AML-193 (cell line): ENCODE measurements at regions not wholly inside any gene's neighbourhood (a gene's known extent, or its start where the extent isn't known, plus 50 kb on each side); places are given as distances from the start of the nearest gene placed in this dataset.

Source experiments
- DNase-seq, 2 experiments: peaks; one replicate each; lab custom pipeline; 2025; lab: John Stamatoyannopoulos, UW

DNA sequence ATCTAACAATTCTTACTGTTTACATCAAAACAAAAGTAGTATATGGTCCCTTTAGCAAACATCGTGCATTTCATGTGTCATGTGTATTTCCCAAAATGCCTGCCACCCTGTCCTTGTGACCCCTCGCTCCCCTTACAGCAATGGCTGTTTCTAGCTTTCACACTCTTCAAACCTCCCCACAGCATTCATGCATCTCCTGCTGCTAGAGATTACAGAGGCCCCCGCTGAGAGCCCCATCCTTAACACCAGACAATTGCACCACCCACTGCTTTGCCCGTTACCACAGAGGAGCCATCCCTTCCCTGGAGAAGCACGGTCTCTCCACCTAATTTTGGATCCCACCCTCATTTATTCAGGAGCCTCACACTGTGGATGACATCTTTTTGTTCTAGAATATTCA is 149.7 kb upstream of the IRX4 start:
- DNase-seq, result no peak

- DNase-seq, result no peak
Observed at GRCh38 chr5:2031581-2031980, 148.9 kb upstream of the IRX4 start.

DNA sequence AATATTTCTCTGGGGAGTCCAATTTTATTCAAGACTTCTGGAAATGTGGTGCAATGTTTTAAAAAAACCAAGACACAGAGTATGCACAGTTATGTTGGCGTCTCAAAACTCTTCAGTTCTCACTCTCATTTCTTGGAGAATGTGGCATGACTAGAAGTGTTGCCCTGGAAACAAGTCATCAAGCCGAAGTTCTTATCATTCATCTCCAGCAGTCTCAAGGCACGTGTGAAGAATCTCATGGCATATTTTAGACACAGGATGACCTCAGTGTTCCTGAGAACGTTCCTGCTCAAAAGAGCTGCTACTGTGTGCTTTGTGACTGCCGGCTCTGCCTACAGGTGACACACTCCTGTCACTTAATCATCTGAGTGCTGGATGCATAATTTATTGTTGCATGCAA is 147.4 kb upstream of the IRX4 start:
- no peak for DNase-seq

- DNase-seq, result no peak
Observed at GRCh38 chr5:2029206-2029605, 146.5 kb upstream of the IRX4 start.

GRCh38 chr5:2027790-2028189 is 145.1 kb upstream of the IRX4 start:
- DNase-seq, result no peak

- no peak for DNase-seq
Observed at GRCh38 chr5:2024986-2025721, 142.4 kb upstream of the IRX4 start.

DNA sequence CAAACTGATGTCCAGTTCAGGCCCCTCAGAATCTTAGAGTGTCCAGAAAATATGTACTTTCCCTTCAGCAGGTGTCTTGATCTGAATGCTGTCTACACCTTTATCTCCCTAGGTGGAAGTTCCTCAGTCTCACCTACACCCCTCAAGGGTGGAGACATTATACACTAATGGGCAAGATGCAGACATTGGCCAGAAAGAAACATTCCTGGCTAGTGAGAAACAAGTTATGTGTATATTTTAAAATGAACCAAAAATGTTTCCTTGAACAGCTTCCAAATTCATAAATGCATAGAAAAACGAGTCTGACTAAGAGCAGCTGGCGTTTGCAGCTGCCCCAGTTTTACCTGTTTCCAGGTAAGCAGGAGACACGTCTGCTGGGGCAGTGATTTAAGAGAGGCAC is 140.5 kb upstream of the IRX4 start:
- DNase-seq, result no peak

GRCh38 chr5:2022436-2022835 is 139.7 kb upstream of the IRX4 start:
- DNase-seq, result no peak

DNA sequence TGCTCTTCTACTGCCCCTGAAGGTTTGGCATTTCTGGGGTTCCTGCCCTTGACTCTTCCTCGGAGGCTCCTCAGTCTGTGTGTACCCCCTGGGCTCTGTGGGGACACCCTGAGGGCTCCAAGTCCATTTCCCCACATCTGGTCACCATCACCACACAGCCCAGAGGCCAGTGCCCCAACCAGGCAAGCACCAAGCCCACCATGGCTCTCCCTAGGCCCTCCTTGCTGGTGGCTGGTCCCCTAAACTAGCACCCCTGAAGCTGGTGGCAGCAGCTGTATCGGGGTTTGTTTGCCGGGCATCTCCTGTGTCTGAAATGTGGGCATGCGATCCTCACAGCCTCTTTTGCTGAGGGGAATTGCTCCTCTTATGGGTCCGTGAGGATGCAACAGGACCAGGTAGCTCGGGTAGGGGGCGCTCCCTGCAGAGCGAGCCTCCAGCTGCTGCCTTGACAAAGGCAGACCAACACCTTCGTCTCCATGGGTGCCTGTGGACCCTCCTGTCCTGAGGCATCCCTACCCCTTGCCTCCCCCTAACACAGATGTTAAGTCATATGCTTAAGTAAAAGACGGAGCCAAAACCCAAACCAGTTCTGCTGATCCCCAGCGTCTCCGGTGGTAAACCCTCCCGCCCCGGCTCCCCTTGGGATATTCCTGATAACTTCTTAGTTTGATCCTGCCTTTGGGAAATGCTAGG is 138.9 kb upstream of the IRX4 start:
- DNase-seq, result no peak

DNA sequence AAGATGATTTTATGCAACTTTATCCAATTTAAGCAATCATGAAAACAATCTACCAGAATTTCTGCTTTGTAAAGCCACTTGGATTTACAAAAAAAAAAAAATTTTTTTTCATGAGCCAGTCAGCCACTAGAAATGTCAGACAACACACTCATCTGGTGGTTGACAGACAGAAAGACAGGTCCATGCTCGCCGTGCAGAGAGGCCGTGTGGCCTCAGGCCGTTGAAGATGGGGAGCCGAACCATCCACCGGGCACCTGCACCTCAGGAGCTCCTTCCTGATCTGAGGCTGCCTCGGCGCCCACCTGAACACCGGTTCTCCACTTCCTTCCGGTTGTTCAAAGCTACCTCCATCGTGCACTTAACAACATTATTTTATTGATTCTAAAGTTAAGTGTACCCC is 138.0 kb upstream of the IRX4 start:
- no peak for DNase-seq

GRCh38 chr5:2019716-2020115 is 137.0 kb upstream of the IRX4 start:
- no peak for DNase-seq

GRCh38 chr5:2018390-2018724 is 135.6 kb upstream of the IRX4 start:
- no peak for DNase-seq

DNA sequence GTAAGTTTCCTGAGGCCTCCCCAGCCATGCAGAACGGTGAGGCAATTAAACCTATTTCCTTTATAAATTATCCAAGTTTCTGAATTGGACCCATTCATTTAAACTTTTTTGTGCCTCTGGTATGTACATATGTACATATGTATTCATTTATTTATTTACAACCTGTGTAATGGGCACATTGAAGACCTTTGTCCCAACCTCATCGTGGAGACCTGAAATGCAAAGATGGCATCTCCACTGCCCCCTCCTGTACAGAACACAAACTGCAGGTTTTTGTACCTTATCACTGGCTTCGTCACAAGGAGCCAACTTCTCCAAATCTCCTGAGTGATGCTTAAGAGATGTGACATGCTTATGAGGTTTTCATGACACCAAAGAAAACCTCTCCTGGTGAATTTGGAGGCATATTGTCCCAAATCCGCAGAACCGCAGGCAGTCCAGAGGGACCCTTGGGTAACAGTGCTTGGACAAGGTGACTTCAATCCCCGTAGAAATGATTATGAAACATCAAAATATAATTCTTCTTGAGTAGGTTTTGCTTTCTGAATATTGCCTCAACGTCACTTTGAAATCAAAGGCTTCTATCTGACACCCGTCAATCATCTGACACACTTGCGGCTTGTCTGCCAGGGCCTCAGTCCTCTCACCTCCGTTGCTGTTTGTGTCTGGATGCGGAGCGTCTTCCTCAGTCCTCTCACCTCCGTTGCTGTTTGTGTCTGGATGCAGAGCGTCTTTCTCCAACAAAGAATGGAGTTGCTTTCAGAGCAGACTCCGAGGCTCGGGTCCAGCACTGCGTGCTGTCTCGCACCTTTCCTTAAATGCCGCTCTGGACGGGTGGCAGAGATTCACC is 135.0 kb upstream of the IRX4 start:
- peak in 1 of 2 experiments; percentile 31 for DNase-seq

DNA sequence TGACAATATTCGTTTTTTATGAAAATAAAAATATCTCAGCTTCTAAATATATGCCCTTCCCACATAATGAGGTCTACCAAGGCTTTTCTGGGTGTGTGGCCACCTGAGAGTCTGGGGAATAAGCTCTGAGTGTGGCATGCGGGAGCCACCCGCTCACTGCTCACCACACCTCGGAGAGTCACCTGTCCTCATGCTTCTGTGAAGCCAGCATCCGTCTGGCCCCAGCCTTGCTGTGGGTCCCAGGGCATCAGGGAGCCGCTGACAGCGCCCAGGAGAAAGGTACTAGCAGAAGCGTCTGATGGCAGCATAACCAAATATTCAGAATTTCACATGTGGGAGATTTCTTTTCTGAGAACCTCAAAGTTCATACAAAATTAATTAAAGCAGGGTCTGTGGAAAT is 133.2 kb upstream of the IRX4 start:
- DNase-seq, result no peak

DNA sequence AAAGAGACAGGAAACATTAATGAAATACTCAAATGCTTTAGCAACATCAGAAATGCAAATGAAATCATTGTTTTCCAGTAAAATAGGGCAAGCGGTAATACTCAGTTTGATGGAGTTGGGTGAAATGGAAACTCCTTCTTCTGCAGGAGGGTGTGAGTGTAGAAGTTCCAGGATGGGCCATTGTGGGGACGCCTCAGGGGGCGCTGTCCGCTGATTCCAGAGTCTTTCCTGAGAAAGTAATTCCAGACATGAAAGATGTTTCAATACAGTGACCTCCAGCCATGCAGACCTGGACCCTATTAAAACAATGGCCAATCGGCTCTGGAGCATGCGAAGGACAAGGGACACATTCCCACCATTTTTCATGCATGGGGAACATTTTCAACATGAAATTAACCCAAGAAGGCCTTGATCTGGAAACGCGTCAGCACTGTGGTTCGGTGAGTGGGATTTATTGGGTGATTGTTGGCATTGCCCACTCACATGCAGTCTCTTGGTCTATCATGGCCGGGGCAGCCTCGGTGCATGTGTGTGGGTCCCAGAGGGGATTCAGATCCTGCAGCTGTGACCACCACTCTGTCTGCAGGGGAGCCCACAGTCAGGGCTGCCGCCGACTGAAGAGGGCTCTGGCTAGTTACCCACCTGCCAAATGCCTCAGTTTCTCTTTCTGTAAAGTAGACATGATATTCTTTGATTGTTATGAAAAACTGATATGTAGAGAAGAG is 132.6 kb upstream of the IRX4 start:
- DNase-seq, result no peak

GRCh38 chr5:2014058-2014610 is 131.4 kb upstream of the IRX4 start:
- DNase-seq, result no peak

GRCh38 chr5:2013301-2014057 is 130.8 kb upstream of the IRX4 start:
- no peak for DNase-seq

DNA sequence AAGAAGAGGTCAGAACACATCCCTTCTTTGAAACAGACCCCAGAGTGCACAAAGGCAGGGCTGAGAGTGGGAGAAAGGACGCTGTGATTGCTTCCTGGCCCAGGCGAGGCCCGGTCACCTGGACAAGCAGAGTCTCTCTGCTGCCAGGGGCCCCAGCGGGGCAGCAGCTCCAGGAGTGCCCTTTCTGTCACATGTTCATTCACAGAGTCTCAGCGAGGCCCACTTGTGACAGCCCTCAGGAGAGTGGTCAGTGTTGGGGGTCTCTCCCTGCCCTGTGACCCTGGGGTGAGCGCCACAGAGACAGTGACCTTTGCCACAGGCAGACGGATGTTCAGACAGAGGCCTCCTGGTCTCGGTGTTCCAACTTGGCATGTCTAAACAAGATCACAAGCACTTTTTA is 130.2 kb upstream of the IRX4 start:
- DNase-seq, result no peak

DNA sequence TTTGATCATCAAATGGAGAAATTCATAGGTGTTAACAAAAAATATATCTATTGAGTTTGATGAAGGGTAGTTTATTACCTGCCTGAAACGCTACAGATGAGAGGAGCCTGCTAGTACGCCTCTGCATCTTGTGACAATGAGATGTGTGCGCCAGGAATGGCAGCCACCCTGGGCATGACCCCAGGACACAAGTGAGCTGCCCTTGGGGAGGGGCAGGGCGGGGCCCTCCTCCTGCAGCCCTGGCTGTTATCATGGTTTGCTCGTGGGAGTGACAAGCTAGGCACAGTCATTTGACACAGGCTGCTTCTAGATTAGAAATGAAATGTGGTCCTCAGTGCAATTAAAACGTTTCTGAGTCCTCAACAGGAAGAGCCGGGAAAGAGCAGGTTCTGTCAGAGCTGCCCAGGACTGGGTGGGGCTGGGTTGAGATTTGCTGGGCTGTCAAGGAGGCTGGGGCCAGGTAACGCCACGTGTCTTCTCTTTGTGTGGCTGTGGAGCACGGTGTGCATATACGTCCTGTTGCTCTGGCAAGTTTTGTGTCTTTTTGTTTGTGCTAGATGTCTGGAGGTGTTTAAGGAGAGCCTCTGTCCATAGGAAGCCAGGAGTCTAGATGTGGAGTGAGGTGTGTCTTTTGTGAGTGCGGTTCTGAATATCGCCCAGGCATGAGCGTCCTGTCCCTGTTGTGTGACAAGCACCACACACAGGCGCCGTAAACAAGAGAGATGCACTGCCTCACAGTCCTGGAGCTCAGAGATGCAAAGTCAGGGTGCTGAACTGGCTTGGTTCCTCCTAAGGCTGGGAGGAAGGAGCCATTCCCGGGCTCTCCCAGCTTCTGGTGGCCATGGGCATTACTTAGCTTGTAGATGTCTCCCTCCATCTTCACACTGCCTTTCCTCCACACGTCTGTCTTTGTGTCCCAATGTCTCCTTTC is 129.0 kb upstream of the IRX4 start:
- DNase-seq, result no peak

DNA sequence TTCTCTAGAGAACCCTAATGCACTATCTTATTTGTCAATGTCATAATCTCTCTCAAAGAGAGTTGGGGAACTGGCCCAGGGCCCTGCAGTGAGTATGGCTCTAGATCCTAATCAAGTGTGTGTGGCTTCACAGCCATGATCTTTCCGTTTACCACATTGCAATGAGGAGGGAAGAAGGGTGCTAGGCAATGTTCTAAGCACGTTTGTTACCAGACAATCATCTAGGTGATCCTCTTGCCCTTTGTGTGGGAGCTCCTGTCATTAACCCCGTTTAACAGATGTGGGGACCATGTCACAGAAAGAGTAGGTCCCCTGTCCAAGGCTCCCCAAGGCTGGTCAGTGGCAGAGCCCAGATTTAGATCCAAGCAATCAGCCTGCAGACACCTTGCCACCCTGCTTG is 128.2 kb upstream of the IRX4 start:
- DNase-seq, result no peak
